ENCODE measurements at regions not wholly inside any gene's neighbourhood (a gene's known extent, or its start where the extent isn't known, plus 50 kb on each side); places are given as distances from the start of the nearest gene placed in this dataset.
A peak's percentile ranks its signal among the peaks of the same experiment; 100 is the strongest.

- H3K23ac ChIP-seq (ENCODE audit: low read length): no peak overlapping the region
- no peaks in the 10 kb centered on the region for H3K79me1 ChIP-seq (ENCODE audit: low read length)
- H4K91ac ChIP-seq (ENCODE audit: low read depth, low read length): no peak overlapping the region
- H3K14ac ChIP-seq (ENCODE audit: low read length): no peak overlapping the region
- peak in 1 of 2 donors; percentile 55 for DNase-seq
- no peak overlapping the region for H2BK120ac ChIP-seq (ENCODE audit: insufficient read depth, low read length, poor library complexity)
- no peak overlapping the region for H3K9ac ChIP-seq (ENCODE audit: low read length)
- H2AFZ ChIP-seq (ENCODE audit: insufficient read depth, low read length, poor library complexity): no peak overlapping the region
- no peak overlapping the region for H3K27ac ChIP-seq (ENCODE audit: low read depth, low read length)
- no peak overlapping the region for H3K4ac ChIP-seq (ENCODE audit: low read depth, low read length)
- H3K4me1 ChIP-seq (ENCODE audit: control insufficient read depth in 1 of 2, insufficient read depth in 2 of 2, low read length in 2 of 2): no peaks in the 10 kb centered on the region
- WGBS (ENCODE audit: extremely low coverage, insufficient coverage, insufficient read length): no CpG with 5 or more reads among the region's 2 CpGs
- H3K79me2 ChIP-seq (ENCODE audit: control insufficient read depth, insufficient read depth, low read length, poor library complexity): no peaks in the 10 kb centered on the region
- H2BK12ac ChIP-seq (ENCODE audit: low read length): no peak overlapping the region
- no peak overlapping the region for H3K18ac ChIP-seq (ENCODE audit: low read length)
- no peak overlapping the region for H3K4me3 ChIP-seq (ENCODE audit: low read depth, low read length)
- no peak overlapping the region for H4K8ac ChIP-seq (ENCODE audit: low read depth, low read length)
- no peaks in the 10 kb centered on the region for H3K9me3 ChIP-seq (ENCODE audit: insufficient read depth, low read depth, low read length)
- no peaks in the 10 kb centered on the region for H3K27me3 ChIP-seq (ENCODE audit: insufficient read depth, low read length)
- no peak overlapping the region for H3K4me2 ChIP-seq (ENCODE audit: low read length)
- H4K12ac ChIP-seq (ENCODE audit: low read depth, low read length): no peak overlapping the region
- no peak overlapping the region for H2BK5ac ChIP-seq (ENCODE audit: low read depth, low read length, poor library complexity)
- no peak overlapping the region for H2AK5ac ChIP-seq (ENCODE audit: low read length)
- H3K36me3 ChIP-seq (ENCODE audit: control insufficient read depth in 1 of 2, insufficient read depth in 2 of 2, low read length in 2 of 2): no peaks in the 10 kb centered on the region
These were observed 78.0 kb upstream of the MBNL1 start for GRCh38 chr3:152190636-152191183.

- no peak overlapping the region for H3K4me2 ChIP-seq (ENCODE audit: low read length)
- no peak overlapping the region for H3K23ac ChIP-seq (ENCODE audit: low read length)
- no peaks in the 10 kb centered on the region for H3K79me1 ChIP-seq (ENCODE audit: low read length)
- no peak overlapping the region for H2BK120ac ChIP-seq (ENCODE audit: insufficient read depth, low read length, poor library complexity)
- no peak overlapping the region for H4K91ac ChIP-seq (ENCODE audit: low read depth, low read length)
- H3K27ac ChIP-seq (ENCODE audit: low read depth, low read length): no peak overlapping the region
- H3K27me3 ChIP-seq (ENCODE audit: insufficient read depth, low read length): no peaks in the 10 kb centered on the region
- no peak overlapping the region for H2BK12ac ChIP-seq (ENCODE audit: low read length)
- H3K9ac ChIP-seq (ENCODE audit: low read length): no peak overlapping the region
- H4K12ac ChIP-seq (ENCODE audit: low read depth, low read length): no peak overlapping the region
- H3K18ac ChIP-seq (ENCODE audit: low read length): no peak overlapping the region
- no peak overlapping the region for H4K8ac ChIP-seq (ENCODE audit: low read depth, low read length)
- WGBS (ENCODE audit: extremely low coverage, insufficient coverage, insufficient read length): no CpG with 5 or more reads among the region's 4 CpGs
- H3K9me3 ChIP-seq (ENCODE audit: insufficient read depth, low read depth, low read length): no peaks in the 10 kb centered on the region
- H3K36me3 ChIP-seq (ENCODE audit: control insufficient read depth in 1 of 2, insufficient read depth in 2 of 2, low read length in 2 of 2): no peaks in the 10 kb centered on the region
- H2AK5ac ChIP-seq (ENCODE audit: low read length): no peak overlapping the region
- no peak overlapping the region for H3K14ac ChIP-seq (ENCODE audit: low read length)
- no peaks in the 10 kb centered on the region for H3K4me1 ChIP-seq (ENCODE audit: control insufficient read depth in 1 of 2, insufficient read depth in 2 of 2, low read length in 2 of 2)
- no peak overlapping the region for H2BK5ac ChIP-seq (ENCODE audit: low read depth, low read length, poor library complexity)
- no peaks in the 10 kb centered on the region for H3K79me2 ChIP-seq (ENCODE audit: control insufficient read depth, insufficient read depth, low read length, poor library complexity)
- no peak for DNase-seq
- no peak overlapping the region for H3K4me3 ChIP-seq (ENCODE audit: low read depth, low read length)
- H2AFZ ChIP-seq (ENCODE audit: insufficient read depth, low read length, poor library complexity): no peak overlapping the region
- H3K4ac ChIP-seq (ENCODE audit: low read depth, low read length): no peak overlapping the region
These were observed 76.7 kb upstream of the MBNL1 start for GRCh38 chr3:152192050-152192449.

GRCh38 chr3:152192936-152193672 lies 75.6 kb upstream of the MBNL1 start:
- Histone ChIP-seq H3K4me2 (ENCODE audit: low read length) (no peak overlapping the region), H3K9ac (ENCODE audit: low read length) (no peak overlapping the region), H2AK5ac (ENCODE audit: low read length) (no peak overlapping the region), H4K8ac (ENCODE audit: low read depth, low read length) (no peak overlapping the region), H2BK12ac (ENCODE audit: low read length) (no peak overlapping the region), H3K36me3 (ENCODE audit: control insufficient read depth in 1 of 2, insufficient read depth in 2 of 2, low read length in 2 of 2) (no peaks in the 10 kb centered on the region), H4K91ac (ENCODE audit: low read depth, low read length) (no peak overlapping the region), H2BK120ac (ENCODE audit: insufficient read depth, low read length, poor library complexity) (no peak overlapping the region), H3K18ac (ENCODE audit: low read length) (no peak overlapping the region), H3K4me1 (ENCODE audit: control insufficient read depth in 1 of 2, insufficient read depth in 2 of 2, low read length in 2 of 2) (no peaks in the 10 kb centered on the region), H3K23ac (ENCODE audit: low read length) (no peak overlapping the region), H3K4me3 (ENCODE audit: low read depth, low read length) (no peak overlapping the region), H2BK5ac (ENCODE audit: low read depth, low read length, poor library complexity) (no peak overlapping the region), H3K27ac (ENCODE audit: low read depth, low read length) (no peak overlapping the region), H3K79me1 (ENCODE audit: low read length) (no peaks in the 10 kb centered on the region), H3K4ac (ENCODE audit: low read depth, low read length) (no peak overlapping the region), H3K9me3 (ENCODE audit: insufficient read depth, low read depth, low read length) (no peaks in the 10 kb centered on the region), H2AFZ (ENCODE audit: insufficient read depth, low read length, poor library complexity) (no peak overlapping the region), H3K79me2 (ENCODE audit: control insufficient read depth, insufficient read depth, low read length, poor library complexity) (no peaks in the 10 kb centered on the region), H4K12ac (ENCODE audit: low read depth, low read length) (no peak overlapping the region), H3K14ac (ENCODE audit: low read length) (no peak overlapping the region), H3K27me3 (ENCODE audit: insufficient read depth, low read length) (no peaks in the 10 kb centered on the region)
- WGBS (ENCODE audit: extremely low coverage, insufficient coverage, insufficient read length): 100% methylated on average over 1 of the region's 5 CpGs
- DNase-seq: no peak

GRCh38 chr3:152193673-152194267 lies 75.0 kb upstream of the MBNL1 start:
- no peak overlapping the region for H2BK5ac ChIP-seq (ENCODE audit: low read depth, low read length, poor library complexity)
- no peaks in the 10 kb centered on the region for H3K36me3 ChIP-seq (ENCODE audit: control insufficient read depth in 1 of 2, insufficient read depth in 2 of 2, low read length in 2 of 2)
- H3K27ac ChIP-seq (ENCODE audit: low read depth, low read length): no peak overlapping the region
- H3K4me2 ChIP-seq (ENCODE audit: low read length): no peak overlapping the region
- WGBS (ENCODE audit: extremely low coverage, insufficient coverage, insufficient read length): no CpG with 5 or more reads among the region's 16 CpGs
- no peak overlapping the region for H3K18ac ChIP-seq (ENCODE audit: low read length)
- H3K4me3 ChIP-seq (ENCODE audit: low read depth, low read length): no peak overlapping the region
- H2AFZ ChIP-seq (ENCODE audit: insufficient read depth, low read length, poor library complexity): no peak overlapping the region
- H4K91ac ChIP-seq (ENCODE audit: low read depth, low read length): no peak overlapping the region
- H3K27me3 ChIP-seq (ENCODE audit: insufficient read depth, low read length): no peaks in the 10 kb centered on the region
- H3K9ac ChIP-seq (ENCODE audit: low read length): no peak overlapping the region
- no peak overlapping the region for H4K8ac ChIP-seq (ENCODE audit: low read depth, low read length)
- H3K79me1 ChIP-seq (ENCODE audit: low read length): no peaks in the 10 kb centered on the region
- H3K9me3 ChIP-seq (ENCODE audit: insufficient read depth, low read depth, low read length): no peaks in the 10 kb centered on the region
- no peak overlapping the region for H2BK120ac ChIP-seq (ENCODE audit: insufficient read depth, low read length, poor library complexity)
- H2BK12ac ChIP-seq (ENCODE audit: low read length): no peak overlapping the region
- no peak overlapping the region for H4K12ac ChIP-seq (ENCODE audit: low read depth, low read length)
- H2AK5ac ChIP-seq (ENCODE audit: low read length): no peak overlapping the region
- no peak overlapping the region for H3K4ac ChIP-seq (ENCODE audit: low read depth, low read length)
- no peak overlapping the region for H3K14ac ChIP-seq (ENCODE audit: low read length)
- no peak for DNase-seq
- H3K4me1 ChIP-seq (ENCODE audit: control insufficient read depth in 1 of 2, insufficient read depth in 2 of 2, low read length in 2 of 2): no peaks in the 10 kb centered on the region
- no peak overlapping the region for H3K23ac ChIP-seq (ENCODE audit: low read length)
- H3K79me2 ChIP-seq (ENCODE audit: control insufficient read depth, insufficient read depth, low read length, poor library complexity): no peaks in the 10 kb centered on the region

Measured in trophoblast cell (in vitro differentiated cells and primary cell).